ENCODE measurements at regions not wholly inside any gene's neighbourhood (a gene's known extent, or its start where the extent isn't known, plus 50 kb on each side); places are given as distances from the start of the nearest gene placed in this dataset.

- TF ChIP-seq POLR2AphosphoS5 (IDR thresholded peaks at IDR 0.05; ENCODE audit: low read depth, low read length): no peak
- no peak for TF ChIP-seq MAX (IDR thresholded peaks at IDR 0.05; ENCODE audit: low read depth)
- TF ChIP-seq MXI1 (IDR thresholded peaks at IDR 0.05; ENCODE audit: low read depth, low read length): no peak
- TF ChIP-seq CTCF (IDR thresholded peaks at IDR 0.05): no peak
- no peak for TF ChIP-seq RAD21 (IDR thresholded peaks at IDR 0.05; ENCODE audit: low read length)
- TF ChIP-seq JUND (IDR thresholded peaks at IDR 0.05): no peak
- TF ChIP-seq TEAD4 (IDR thresholded peaks at IDR 0.05; ENCODE audit: borderline replicate concordance, insufficient read depth): no peak
- TF ChIP-seq RFX5 (IDR thresholded peaks at IDR 0.05; ENCODE audit: low read length): no peak
- no peak for TF ChIP-seq FOXM1 (IDR thresholded peaks at IDR 0.05; ENCODE audit: low read depth)
- no peak for TF ChIP-seq RCOR1 (IDR thresholded peaks at IDR 0.05; ENCODE audit: low read length)
- no peak for TF ChIP-seq TAF1 (IDR thresholded peaks at IDR 0.05; ENCODE audit: borderline replicate concordance, low read depth, low read length)
- TF ChIP-seq SMC3 (IDR thresholded peaks at IDR 0.05; ENCODE audit: low read depth, low read length): no peak
- no peak for TF ChIP-seq REST (IDR thresholded peaks at IDR 0.05; ENCODE audit: low read depth, low read length)
These were observed 262.3 kb downstream of the SHQ1 start for GRCh38 chr3:72585966-72586365.
